H1 (cell line): ENCODE measurements at regions not wholly inside any gene's neighbourhood (a gene's known extent, or its start where the extent isn't known, plus 50 kb on each side); places are given as distances from the start of the nearest gene placed in this dataset.

Source experiments
- CTCF ChIP-seq, 3 experiments: IDR thresholded peaks; 1 replicate in 2 of 3; 2 replicates in 1 of 3; pipeline versions ENCODE4 v1.5.1 to v1.6.1; 2011; ENCODE audit warnings: low read length in 3 of 3, mild to moderate bottlenecking in 3 of 3, inconsistent platforms in 2 of 3, low read depth in 1 of 3, moderate library complexity in 1 of 3; ENCODE audit not compliant: insufficient read depth in 1 of 3; ENCODE audit errors: control extremely low read depth in 1 of 3
- GABPA ChIP-seq: IDR thresholded peaks from 2 replicates; pipeline ENCODE4 v1.6.1; 2011; ENCODE audit warnings: mild to moderate bottlenecking, low read length, moderate library complexity, borderline replicate concordance; ENCODE audit not compliant: insufficient read depth
- POLR2A ChIP-seq, 2 experiments: IDR thresholded peaks; 1 replicate in 1 of 2; 2 replicates in 1 of 2; pipeline ENCODE4 v1.6.1; 2011; ENCODE audit warnings: low read depth in 2 of 2, low read length in 2 of 2, mild to moderate bottlenecking in 2 of 2; ENCODE audit errors: control extremely low read depth in 1 of 2
- POLR2AphosphoS5 ChIP-seq: IDR thresholded peaks from 2 replicates; pipeline ENCODE4 v1.6.1; 2011; ENCODE audit warnings: low read depth, low read length
- RAD21 ChIP-seq, 2 experiments: IDR thresholded peaks in 1 of 2; conservative IDR thresholded peaks in 1 of 2; 2 replicates each; pipeline ENCODE4 v1.6.1; 2011; ENCODE audit warnings: low read depth in 2 of 2, low read length in 2 of 2, improper control_type of control experiment in 1 of 2, inconsistent platforms in 1 of 2, mild to moderate bottlenecking in 1 of 2, moderate library complexity in 1 of 2

DNA sequence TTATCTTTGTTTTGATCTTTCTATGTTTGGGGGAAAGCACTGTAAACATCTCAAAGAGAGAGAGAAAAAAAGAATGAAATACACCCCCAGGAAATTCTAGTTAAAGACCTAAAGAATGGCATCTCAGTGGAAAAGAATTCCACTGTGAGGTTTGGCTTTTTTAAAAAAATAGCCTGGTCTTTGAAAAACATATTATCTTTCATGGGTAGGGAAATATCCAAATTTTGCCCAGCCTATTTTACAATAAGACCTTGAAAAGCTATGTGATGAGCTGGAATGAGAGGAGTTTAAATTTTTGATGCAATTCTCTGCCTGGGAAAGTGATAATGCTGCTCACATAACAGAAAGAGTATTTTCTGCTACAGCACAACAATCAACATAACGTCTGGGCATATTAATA, 348.1 kb upstream of the WWC1 start:
- no peak for TF ChIP-seq CTCF (IDR thresholded peaks at IDR 0.05; ENCODE audit: control extremely low read depth in 1 of 3, insufficient read depth in 1 of 3, low read depth in 1 of 3, low read length in 3 of 3)
- TF ChIP-seq GABPA: no peak
- no peak for TF ChIP-seq RAD21 (IDR thresholded peaks at IDR 0.05 in 1 of 2, conservative IDR thresholded peaks at IDR 0.05 in 1 of 2; ENCODE audit: low read depth in 2 of 2, low read length in 2 of 2)
- TF ChIP-seq POLR2AphosphoS5: no peak
- TF ChIP-seq POLR2A (IDR thresholded peaks at IDR 0.05; ENCODE audit: control extremely low read depth in 1 of 2, low read depth in 2 of 2, low read length in 2 of 2): no peak
